ENCODE measurements at regions not wholly inside any gene's neighbourhood (a gene's known extent, or its start where the extent isn't known, plus 50 kb on each side); places are given as distances from the start of the nearest gene placed in this dataset.

GRCh38 chr6:102344769-102345168 lies 951.3 kb downstream of the GRIK2 start:
- Histone ChIP-seq H3K56ac (replicated peaks; ENCODE audit: insufficient read length, low read depth, low read length) (no peak overlapping the region), H3K14ac (ENCODE audit: insufficient read length) (no peak overlapping the region), H3K4me1 (replicated peaks in 1 of 4; ENCODE audit: control insufficient read depth in 3 of 4, insufficient read depth in 4 of 4, low read length in 3 of 4) (no peaks in the 10 kb centered on the region), H3K9me3 (ENCODE audit: insufficient read depth in 2 of 2, low read depth in 1 of 2, low read length in 1 of 2) (no peaks in the 10 kb centered on the region), H2BK15ac (ENCODE audit: low read length) (no peak overlapping the region), H4K91ac (replicated peaks; ENCODE audit: insufficient read length, low read length) (no peak overlapping the region), H3K36me3 (ENCODE audit: control insufficient read depth in 2 of 4, insufficient read depth in 4 of 4, low read length in 3 of 4) (no peaks in the 10 kb centered on the region), H3K27me3 (replicated peaks in 1 of 4; ENCODE audit: control insufficient read depth in 3 of 4, extremely low read depth in 1 of 4, insufficient read depth in 3 of 4, low read length in 3 of 4) (no peaks in the 10 kb centered on the region), H3K4ac (replicated peaks; ENCODE audit: insufficient read length, low read depth, low read length) (no peak overlapping the region), H4K5ac (ENCODE audit: insufficient read length, low read depth, low read length) (no peak overlapping the region), H3K79me2 (ENCODE audit: control insufficient read depth in 1 of 2, insufficient read depth in 2 of 2, low read length in 2 of 2) (no peaks in the 10 kb centered on the region), H4K20me1 (replicated peaks in 1 of 2; ENCODE audit: control insufficient read depth in 1 of 2, insufficient read depth in 2 of 2, low read length in 2 of 2) (no peaks in the 10 kb centered on the region), H2BK120ac (replicated peaks; ENCODE audit: low read depth, low read length) (no peak overlapping the region), H2BK5ac (ENCODE audit: low read depth, low read length) (no peak overlapping the region), H3K23ac (ENCODE audit: insufficient read length) (no peak overlapping the region), H2BK20ac (ENCODE audit: low read length) (no peak overlapping the region), H3K23me2 (ENCODE audit: low read depth, low read length) (no peaks in the 10 kb centered on the region), H3K4me2 (ENCODE audit: insufficient read depth in 1 of 2, low read depth in 2 of 2, low read length in 2 of 2) (no peak overlapping the region), H3K9ac (replicated peaks in 1 of 4; ENCODE audit: extremely low read depth in 1 of 4, low read depth in 3 of 4, low read length in 3 of 4) (no peak overlapping the region), H2AK5ac (ENCODE audit: low read depth, low read length) (no peak overlapping the region), H3K79me1 (ENCODE audit: low read depth, low read length) (no peaks in the 10 kb centered on the region), H4K8ac (ENCODE audit: extremely low read depth, insufficient read depth, low read length) (no peak overlapping the region), H2BK12ac (ENCODE audit: low read depth, low read length) (no peak overlapping the region), H3K27ac (ENCODE audit: low read depth, low read length) (no peak overlapping the region), H3K4me3 (ENCODE audit: extremely low read depth in 1 of 4, insufficient read depth in 2 of 4, low read depth in 3 of 4, low read length in 4 of 4) (no peak overlapping the region), H2AFZ (ENCODE audit: low read length) (no peak overlapping the region), H3K18ac (ENCODE audit: extremely low read depth, low read length) (no peak overlapping the region)
- ChIA-PET CTCF (ENCODE audit: partially characterized antibody) (interaction anchor here (0.6 kb wide), 1 partner anchor 1981 kb away, joined by 3 read pairs; no protein-coding TSS in a partner anchor), POLR2A (ENCODE audit: partially characterized antibody) (no interaction called here)
- no peak for DNase-seq (ENCODE audit: low read depth in 1 of 2, low spot score in 2 of 2)
- 91% methylated on average over 2 of the region's 2 CpGs; no CpG with 5 or more reads in 1 of the 2 experiments for WGBS, 2 experiments (ENCODE audit: extremely low coverage in 1 of 2, insufficient coverage in 1 of 2, insufficient read length in 1 of 2, insufficient replicate concordance in 2 of 2, low coverage in 1 of 2, low lambda C conversion rate in 2 of 2, missing lambda C conversion rate in 1 of 2)
- no peak for FAIRE-seq
- TF ChIP-seq ATF2 (IDR thresholded peaks at IDR 0.05; ENCODE audit: low read length) (no peak), EP300 (IDR thresholded peaks at IDR 0.05; ENCODE audit: borderline replicate concordance in 1 of 2, low read depth in 2 of 2, low read length in 2 of 2) (no peak), BRCA1 (IDR thresholded peaks at IDR 0.05; ENCODE audit: low read depth, low read length) (no peak)

Data from H1 (cell line).